LoVo (cell line): ENCODE measurements at regions not wholly inside any gene's neighbourhood (a gene's known extent, or its start where the extent isn't known, plus 50 kb on each side); places are given as distances from the start of the nearest gene placed in this dataset.
"Not testable (repeated sequence)": the region's sequence is repeated elsewhere in the genome, so short reads cannot be mapped to it uniquely, and the experiment has no call there.

ENCODE experiments used
- DNase-seq: peaks from one replicate; pipeline ENCODE4 v3.0.0-alpha.2; 2016; ENCODE audit warnings: low spot score

DNA sequence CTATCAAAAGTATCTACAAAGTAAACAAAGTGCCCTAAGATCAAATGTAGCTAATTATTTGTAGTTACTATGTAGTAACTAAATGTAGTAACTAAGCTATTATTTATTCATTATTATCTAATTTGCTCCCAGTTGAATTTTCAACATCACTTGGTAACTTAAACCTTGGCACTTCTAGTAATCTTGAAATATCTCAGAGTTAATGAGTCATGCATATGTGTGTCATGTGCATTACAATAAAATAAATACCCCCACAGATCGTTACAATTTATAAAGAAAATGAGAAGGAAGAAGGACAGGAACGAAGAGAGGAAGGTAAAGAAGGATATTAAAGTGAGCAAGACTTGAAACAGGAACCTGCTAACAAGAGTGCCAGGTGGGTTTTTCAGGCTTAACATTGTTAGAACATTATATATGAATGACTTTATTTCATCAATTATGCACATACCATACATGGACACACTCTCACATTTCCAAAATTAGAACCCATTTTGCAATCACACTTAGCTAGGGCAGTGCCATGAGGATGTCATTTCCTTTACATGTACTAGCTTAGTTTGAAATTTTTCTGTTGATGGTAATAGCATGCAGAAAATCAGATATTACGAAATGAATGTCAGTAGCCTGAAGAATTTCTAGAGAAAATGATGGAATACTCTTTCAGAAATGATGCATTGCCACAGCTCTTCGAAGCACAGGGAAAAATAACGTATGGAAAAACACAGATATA lies 1670.4 kb upstream of the AGA start:
- DNase-seq = no peak

DNA sequence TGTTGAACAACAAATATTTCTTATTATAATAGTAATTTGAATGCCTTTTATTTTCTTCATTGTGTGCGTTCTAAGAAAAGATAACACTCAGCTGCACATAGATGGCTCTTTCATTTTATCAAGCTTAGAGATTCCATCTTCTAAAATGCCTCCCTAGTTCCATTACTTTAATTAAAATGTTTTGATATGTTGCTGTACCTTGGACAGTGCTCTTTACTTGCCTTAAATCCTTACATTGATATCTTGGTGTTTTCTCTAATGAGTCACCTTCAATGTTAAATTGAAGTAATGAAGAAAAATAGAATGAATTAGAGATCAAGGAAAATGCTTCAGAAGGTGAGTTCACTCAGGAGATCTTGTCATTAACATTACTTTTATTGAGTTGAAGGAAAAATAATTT lies 1672.4 kb upstream of the AGA start:
- DNase-seq = no peak

DNA sequence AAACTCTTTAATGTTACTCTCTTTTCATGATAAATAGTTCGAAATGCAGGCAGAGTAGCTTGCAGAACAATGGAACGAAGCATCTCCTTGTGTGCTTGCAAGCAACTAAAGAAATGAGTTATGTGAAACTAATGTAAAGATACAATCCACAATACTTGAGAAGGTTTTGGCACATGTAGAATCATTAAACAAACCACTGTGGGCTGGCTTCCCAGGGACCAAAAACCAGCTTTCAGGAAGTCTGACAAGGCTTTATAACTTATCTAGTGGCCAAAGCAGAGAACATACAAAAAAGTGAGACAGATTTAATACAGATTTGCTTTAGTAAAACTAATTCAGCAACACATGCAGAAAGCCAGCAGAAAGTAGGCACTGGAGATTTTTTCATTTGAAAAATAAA lies 1673.8 kb upstream of the AGA start:
- DNase-seq = no peak

DNA sequence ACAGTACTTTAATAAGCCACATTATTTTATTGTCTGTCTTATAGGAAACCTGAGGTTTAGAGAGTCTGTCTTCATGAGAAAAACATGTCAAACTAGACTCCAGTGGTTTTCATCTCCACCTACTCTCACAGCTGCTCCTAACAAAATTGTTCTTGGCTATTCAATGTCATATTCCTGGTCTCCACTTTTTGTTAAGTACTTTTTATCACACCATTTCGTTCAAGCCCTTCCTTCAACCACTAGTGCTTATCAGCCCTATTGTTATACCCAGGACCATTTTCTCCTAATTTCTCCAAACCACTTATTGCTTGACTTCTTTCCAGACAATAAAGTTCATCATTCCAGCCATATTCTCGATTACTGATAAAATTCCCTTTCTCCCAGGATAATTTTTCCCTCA lies 1674.3 kb upstream of the AGA start:
- DNase-seq = no peak

DNA sequence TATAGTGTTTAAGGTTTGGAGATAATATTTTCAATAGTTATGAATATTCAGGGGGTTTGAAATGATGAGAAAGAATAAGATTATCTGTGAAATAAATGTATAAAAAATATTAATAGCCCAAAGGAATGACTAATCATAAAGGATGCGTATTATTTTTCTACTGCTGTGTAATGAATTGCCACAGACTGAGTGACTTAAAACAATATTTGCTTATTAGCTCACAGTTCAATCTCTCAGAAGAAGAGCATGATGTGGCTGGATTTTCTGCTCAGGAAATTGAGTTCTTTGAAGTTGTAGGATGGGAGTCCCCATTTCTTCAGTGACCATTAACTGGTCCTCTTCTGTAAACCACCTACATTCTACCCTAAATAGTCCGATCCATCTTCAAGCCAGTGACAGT lies 1680.8 kb upstream of the AGA start:
- no peak for DNase-seq

DNA sequence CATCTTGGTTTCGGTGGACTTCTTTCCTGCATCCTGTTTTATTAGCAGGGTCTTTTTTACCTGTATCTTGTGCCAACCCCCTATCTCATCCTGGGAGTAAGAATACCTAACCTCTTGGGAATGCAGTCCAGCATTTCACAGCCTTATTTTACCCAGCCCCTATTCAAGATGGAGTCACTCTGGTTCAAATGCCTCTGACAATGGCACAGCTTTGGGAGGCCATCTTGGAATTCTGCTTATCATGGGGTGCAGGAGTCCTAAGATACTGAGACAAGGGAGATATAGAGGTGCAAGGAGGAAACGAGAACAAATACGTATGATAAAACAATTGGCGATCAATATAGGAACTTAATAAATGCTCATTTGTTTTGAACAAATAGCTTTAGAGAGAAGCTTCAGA lies 1682.2 kb upstream of the AGA start:
- DNase-seq = no peak

DNA sequence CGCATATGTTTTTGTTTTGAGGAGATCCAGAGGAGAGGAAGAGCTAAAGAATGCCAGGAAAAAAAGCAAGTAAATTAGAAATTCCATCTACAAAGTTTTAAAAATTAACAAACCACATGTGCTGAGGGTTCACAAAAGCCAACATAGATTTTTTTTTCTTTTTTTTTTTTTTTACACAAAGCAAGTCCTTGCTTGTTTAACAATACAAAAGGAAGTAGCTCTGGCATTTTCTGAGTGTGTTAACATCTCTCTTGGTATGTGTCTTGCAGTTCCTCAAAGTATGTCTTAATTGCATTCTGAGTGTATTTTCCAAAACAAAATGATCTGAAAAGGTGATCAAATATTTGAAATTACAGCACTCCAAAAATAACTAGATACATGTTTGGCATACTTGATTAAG lies 1682.7 kb upstream of the AGA start:
- DNase-seq = no peak

DNA sequence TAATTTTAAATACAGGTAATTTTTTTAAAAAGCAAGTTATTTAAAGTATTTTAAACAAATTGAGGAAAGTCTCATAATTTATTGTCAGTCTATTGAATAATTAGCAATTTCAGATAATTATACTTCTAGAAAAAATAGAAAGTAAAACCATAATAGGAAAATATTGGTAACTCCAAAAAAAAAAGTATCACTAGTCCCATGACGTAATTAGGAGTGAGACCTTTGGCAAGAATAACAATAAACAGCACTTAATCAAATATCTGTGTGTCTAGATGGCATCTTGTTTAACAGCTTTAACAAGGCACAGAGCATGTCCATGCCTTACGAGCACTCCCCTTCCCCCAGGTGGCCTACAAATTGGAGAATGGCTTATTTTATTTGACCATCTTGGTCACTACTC lies 1683.6 kb upstream of the AGA start:
- DNase-seq = no peak

DNA sequence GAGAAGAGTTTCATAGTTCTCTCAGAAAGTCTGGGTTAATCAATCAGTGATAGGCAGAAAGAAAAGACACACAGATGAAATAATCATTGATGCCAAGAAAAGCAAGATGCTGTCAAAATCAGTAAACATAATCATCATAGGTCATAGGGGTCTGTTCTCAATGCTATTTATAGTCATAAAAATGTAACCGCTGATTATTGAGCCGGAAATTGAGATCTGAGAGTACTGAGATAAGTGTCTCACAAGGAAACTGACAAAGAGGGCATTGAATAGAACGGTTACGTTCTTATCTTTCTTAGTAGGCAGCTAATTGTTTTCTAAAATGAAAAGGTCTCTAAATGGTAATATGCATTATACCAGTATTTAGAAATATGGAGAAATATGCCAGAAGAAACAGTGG lies 1686.1 kb upstream of the AGA start:
- no peak for DNase-seq

DNA sequence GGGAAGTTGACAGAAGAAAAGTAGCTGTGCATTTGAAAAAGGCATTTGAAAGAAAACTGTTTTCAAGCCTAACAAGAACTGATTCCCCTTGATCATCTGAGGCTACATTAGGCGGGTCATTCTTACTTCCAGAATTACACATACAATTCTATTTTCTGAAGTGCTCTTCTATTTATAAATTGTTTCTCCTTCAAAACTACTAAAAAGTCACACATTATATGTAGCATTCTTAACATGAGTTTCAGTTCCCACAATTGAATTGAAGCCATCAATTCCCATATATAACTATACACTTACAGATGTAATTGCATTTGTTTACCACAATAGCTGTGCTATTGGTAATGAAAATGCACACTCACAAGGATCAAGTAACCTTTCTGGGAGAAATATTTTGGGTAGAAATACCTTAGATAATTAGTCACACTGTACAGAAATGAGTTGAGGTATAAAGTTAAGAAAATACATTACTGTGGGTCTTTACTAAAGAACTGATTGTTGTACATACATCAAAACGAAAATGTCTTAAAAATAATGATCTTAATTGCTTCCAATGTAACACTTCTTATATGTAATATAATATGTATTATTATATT lies 1688.0 kb upstream of the AGA start:
- no peak for DNase-seq

DNA sequence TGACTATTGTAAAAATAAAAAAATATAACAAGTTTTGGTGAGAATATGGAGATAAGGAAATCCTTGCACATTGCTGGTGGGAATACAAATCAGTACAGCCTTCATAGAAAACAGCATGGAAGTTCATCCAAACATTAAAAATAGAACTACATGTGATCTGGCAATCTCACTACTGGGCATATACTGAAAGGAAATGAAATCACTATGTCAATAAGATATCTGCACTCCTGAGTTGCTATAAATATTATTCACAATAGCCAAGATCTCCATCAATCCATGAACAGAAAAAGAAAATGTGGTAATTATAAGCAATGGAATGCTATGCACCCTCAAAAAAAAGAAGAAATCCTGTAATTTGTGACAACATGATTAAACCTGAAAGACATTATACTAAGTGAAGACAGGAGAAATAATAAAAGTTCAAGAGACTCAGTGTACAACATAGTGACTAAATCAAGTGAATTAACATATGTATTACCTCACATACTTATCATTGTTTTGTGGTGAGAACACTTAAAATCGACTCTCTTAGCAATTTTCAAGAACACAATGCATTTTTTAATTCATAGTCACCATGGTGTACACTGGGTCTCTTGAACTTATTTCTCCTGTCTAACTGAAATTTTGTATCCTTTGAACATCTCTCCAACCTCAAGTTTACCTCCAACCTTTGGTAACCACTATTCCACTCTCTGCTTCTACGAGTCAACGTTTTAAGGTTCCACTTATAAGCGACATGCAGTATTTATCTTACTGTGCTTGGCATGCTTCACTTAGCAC lies 1703.7 kb upstream of the AGA start:
- DNase-seq = no peak

DNA sequence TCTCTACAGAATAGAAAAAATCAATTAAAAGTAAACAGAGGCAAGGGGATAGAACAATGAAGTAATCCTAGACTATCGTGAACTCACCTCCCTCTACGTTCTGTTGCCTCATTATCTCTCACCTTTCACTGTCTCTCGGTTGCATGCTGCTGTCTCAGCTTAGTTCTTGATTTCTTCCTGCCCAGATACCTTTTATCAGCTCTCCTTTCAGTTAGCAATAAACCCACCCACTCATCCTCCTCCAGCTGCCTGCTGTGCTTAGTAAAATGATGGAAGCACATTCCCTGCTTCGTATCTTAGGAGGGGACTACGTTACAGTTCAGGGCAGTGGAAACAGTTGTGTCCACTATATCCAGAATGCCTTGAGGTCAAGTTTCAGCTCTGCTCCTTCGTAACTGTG lies 1709.5 kb upstream of the AGA start:
- no peak for DNase-seq

DNA sequence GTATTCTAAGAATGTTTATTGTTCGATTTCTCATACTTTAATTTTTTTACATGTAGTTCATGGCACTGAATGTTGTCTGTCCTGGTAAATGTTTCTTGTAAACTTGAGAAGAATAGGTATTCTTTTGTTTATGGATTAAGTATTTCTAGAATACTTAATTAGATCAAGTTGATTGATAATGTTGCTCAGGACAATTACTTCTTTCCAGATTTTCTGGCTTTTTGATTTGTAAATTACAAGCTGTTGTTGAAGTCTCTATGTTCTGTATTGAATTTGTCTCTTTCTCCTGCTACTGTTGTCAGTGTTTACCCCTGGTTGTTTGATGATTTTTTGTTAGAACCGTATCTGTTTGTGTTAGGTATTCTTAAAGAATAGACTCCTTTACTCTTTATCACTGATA lies 1720.9 kb upstream of the AGA start:
- no peak for DNase-seq

DNA sequence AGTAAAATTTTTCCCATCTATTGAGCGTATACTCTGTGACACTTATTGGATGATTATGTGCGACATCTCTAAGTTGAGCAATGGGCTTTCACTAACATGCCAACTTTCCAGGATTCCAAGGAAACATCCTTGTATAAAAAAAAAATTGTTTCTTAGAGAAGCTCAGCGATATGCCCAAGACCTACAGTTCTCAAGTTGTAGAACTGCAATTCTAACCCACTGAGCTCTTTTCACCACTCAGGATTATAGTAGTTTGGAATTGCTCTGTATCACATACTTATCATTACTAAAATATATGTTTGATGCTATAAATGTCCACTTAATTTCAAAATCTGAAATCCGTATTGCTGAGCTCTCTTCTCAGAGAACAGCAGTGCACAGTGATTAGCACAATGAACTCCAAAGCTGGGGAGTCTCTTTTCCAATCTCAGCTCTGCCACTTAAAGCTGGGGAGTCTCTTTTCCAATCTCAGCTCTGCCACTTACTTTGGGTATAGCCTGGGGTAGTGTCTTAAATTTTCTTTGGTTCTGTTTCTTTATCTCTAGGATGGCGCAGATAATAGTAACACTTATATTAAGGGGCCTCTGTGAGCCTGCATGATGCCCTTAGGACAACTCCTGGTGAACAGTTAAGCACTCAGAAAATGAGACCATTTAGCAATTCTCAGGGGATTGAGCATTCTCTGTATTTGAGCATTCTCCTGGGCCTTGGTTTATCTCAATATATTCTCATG lies 1722.2 kb upstream of the AGA start:
- no peak for DNase-seq

DNA sequence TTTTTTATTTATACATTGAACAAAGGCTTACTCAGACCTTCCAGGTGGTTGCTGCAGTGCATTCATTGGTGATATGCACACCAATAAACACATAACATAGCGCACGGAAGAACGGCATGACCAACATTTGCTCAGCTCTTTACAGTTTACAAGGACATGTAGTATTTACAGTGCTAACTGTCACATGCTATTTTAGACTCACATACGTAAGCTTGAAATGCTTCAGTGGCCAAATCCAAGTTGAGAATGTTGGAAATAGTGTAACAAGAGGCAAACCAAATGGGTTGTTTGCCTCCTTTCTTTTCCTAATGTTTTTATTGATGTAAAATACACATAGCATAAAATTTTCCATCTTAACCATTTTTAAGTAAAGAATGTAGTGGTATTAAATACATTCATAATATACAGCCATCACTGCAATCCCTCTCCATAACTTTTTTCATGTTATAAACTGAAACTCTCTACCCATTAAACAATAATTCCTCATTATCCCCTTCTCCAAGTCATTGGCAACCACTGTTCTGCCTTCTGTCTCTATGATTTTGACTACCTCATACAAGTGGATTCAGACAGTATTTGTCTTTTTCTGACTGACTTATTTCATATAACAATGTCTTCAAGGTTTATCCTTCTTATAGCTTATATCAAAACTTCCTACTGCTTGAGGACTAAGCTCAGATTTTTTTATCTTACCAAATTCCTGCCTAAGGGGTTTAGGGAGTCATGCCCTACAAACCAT lies 1722.9 kb upstream of the AGA start:
- no peak for DNase-seq

DNA sequence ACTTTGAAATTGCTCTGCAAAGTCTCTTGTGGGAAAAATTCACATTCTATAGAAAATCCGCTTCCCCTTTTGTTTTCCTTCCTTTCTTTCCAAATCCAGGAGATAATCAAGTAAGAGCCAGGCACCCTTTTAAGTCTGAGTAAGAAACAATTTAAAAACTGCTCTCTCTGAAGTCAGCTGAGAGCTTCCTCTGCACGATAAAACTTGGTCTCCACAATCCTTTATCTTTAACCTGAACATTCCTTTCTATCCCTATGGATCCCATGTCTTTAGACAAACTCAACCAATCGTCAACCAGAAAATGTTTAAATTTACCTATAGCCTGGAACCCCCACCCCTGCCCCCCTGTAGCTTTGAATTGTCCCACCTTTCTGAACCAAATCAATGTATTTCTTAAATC lies 1723.6 kb upstream of the AGA start:
- DNase-seq = no peak

DNA sequence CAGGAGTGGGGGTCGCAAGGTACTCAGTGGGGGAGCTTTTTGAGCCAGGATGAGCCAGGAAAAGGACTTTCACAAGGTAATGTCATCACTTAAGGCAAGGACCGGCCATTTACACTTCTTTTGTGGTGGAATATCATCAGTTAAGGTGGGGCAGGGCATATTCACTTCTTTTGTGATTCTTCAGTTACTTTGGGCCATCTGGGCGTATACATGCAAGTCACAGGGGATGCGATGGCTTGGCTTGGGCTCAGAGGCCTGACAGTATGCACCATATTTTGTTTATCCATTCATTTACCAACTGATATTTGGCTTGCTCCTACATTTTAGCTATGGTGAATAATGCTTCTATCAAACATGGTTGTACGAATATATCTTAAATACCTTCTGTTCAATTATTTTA lies 1728.1 kb upstream of the AGA start:
- DNase-seq = not testable (repeated sequence)

DNA sequence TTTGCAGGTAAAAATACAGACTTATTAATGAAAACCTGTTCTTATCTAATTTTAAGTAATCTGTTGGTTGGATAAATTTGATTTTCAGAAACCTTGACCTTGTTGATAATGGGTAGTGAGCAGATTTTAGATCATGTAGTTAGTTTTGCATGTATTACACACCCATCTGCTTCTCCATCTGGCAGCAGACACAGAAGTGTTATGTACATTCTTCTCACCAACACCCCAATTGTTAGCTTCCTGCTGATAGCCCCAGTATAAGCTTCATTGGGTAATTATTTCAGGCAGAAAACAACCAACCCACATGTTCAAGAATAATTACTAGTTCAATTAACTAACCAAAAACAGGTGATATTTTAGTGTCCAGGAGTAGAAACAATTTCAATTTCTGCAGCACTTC lies 1740.5 kb upstream of the AGA start:
- no peak for DNase-seq

DNA sequence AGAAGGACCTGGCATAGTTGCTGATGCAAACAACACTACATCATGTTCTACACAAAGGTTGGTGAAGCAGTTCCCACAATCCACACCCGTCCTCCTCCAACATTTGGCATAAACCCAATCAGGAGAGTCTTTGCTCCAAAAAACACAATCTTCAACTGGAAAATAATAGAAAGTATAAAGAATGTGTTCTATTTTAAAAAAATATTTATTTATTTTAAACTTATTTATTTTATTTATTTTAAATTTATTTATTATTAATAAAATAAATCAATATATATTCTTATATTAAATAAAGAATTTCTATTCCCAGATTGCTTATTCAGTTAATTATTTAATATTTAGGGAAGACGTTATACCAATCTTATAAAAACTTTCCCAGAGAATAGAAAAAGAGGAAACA lies 1753.7 kb upstream of the AGA start:
- no peak for DNase-seq

DNA sequence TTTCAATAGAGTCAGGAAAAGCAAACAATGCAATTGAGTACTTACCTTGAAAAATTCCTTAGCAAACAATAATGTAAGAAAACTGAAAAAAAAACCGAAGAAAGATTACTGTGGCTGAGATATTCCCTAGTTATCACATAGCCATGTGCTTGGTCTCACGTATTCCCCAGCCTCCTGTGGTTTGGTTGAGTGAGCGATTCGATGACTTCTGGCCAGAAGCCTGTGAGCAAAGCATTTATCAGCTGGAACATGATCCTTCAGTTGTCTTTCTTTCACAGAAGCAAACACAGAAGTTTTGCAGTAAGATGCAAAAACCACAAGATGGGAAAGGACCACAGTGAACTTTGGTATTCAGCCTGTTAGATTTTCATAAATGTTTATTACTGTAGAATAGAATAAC lies 1754.3 kb upstream of the AGA start:
- DNase-seq = no peak

DNA sequence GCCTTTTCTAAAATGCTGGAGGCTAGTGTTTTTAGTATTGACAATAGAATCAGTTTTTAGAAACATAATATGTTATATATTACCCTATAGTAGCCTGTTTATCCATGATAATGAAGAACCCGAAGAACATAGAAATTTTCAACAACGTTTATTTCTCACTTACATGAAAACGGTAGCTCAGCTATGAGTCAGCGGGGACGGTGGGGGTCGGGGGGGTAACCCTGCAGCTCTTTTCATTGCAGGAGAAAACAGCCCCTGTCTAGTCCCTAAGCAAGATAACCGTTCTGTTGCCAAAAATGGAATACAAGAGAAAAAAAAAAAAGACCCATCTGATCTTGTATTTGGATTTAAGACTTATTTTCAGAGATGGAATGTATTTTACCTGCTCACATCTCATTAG lies 1758.4 kb upstream of the AGA start:
- DNase-seq = no peak

DNA sequence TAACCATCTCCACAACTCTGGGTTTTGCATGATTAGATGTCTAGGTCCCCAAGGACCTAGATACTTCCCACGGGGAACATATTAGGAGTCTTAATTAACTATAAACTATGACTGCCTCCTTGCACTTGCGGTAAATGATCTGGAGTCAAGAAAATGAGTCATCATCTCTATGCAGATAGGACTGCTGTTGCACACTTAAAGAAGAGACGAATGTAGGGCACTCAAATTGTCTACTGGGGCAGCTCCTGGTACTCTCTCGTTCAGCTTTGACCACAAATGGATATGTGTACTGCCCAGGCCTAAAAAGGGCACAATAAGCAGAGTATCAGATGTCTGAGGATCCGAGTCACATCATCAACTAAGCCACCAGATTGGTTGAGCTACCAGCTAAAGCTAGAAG lies 1783.4 kb upstream of the AGA start:
- DNase-seq = no peak
